HepG2 (cell line): ENCODE measurements at regions not wholly inside any gene's neighbourhood (a gene's known extent, or its start where the extent isn't known, plus 50 kb on each side); places are given as distances from the start of the nearest gene placed in this dataset.

Source experiments
- ATAC-seq: fragments of 200-7000 bp; cut with Tn5 transposase; 3 replicates; pipeline ENCODE4 v1.9.1; 2020; ENCODE audit warnings: mild to moderate bottlenecking, moderate library complexity
- BruUV-seq: library from RNA; stranded (reverse); fragments of 400-500 nt; replicated peaks from 2 replicates; lab custom pipeline; 2021; lab: Mats Ljungman, UMichigan
- CTCF ChIA-PET: fragments of 300-600 bp; formaldehyde crosslinking; extraction: SDS; loops from one replicate; lab custom pipeline; 2021; ENCODE audit warnings: low total read pairs, inconsistent platforms, low intra/inter-chr PET ratio; lab: Yijun Ruan, JAX
- POLR2A ChIA-PET: fragments of 350-600 bp; sonication (Branson Sonifier 250); formaldehyde crosslinking; loops from one replicate; lab custom pipeline; 2020; ENCODE audit warnings: antibody characterized with exemption, inconsistent platforms; lab: Yijun Ruan, JAX
- DNase-seq: peaks from one replicate; pipeline ENCODE4 v3.0.0-alpha.2; 2015; ENCODE audit warnings: low spot score
- FAIRE-seq: peaks from 3 replicates; lab custom pipeline; 2011; peaks lifted over from hg19 to GRCh38; lab: Jason Lieb, UNC
- H2AFZ ChIP-seq: one replicate; pipeline ENCODE4 v1.6.1; 2011; ENCODE audit warnings: low read length, inconsistent platforms
- H3K27ac ChIP-seq: fragments of 300-600 bp; 3 replicates; pipeline ENCODE4 v1.8.0; 2011; ENCODE audit warnings: mixed run types, mild to moderate bottlenecking, mixed read lengths, low read length, inconsistent platforms; ENCODE audit not compliant: insufficient read depth; ENCODE audit errors: extremely low read length
- H3K27me3 ChIP-seq, 2 experiments: fragments of 200-600 bp in 1 of 2; 2 replicates in 1 of 2; 3 replicates in 1 of 2; pipeline versions ENCODE4 v1.6.0 to v1.8.0; 2011; ENCODE audit warnings: low read length in 2 of 2, mild to moderate bottlenecking in 2 of 2, moderate library complexity in 2 of 2, inconsistent platforms in 1 of 2; ENCODE audit not compliant: insufficient read depth in 2 of 2, control insufficient read depth in 1 of 2
- H3K36me3 ChIP-seq, 2 experiments: fragments of 200-600 bp in 1 of 2; replicated peaks in 1 of 2; 2 replicates in 1 of 2; 3 replicates in 1 of 2; pipeline versions ENCODE4 v1.5.1 to v1.8.0; 2011; ENCODE audit warnings: low read length in 2 of 2, inconsistent platforms in 1 of 2; ENCODE audit not compliant: insufficient read depth in 2 of 2, control insufficient read depth in 1 of 2
- H3K4me1 ChIP-seq: 2 replicates; pipeline ENCODE4 v1.5.1; 2012; ENCODE audit warnings: low read length, inconsistent platforms; ENCODE audit not compliant: insufficient read depth
- H3K4me2 ChIP-seq: 2 replicates; pipeline ENCODE4 v1.6.0; 2011; ENCODE audit warnings: low read depth, low read length, inconsistent platforms
- H3K4me3 ChIP-seq, 3 experiments: fragments of 200-600 bp in 1 of 3; sonication (generic), shearing (Covaris generic) in 1 of 3; replicated peaks in 1 of 3; 2 replicates each; pipeline ENCODE4 v1.5.1; 2011 to 2016; ENCODE audit warnings: low read length in 3 of 3, inconsistent platforms in 2 of 3, low read depth in 2 of 3, mild to moderate bottlenecking in 2 of 3, control low read depth in 1 of 3, mixed read lengths in 1 of 3; ENCODE audit not compliant: insufficient read depth in 1 of 3
- H3K79me2 ChIP-seq: one replicate; pipeline ENCODE4 v1.6.1; 2011; ENCODE audit warnings: low read length, inconsistent platforms; ENCODE audit not compliant: insufficient read depth
- H3K9ac ChIP-seq: 2 replicates; pipeline ENCODE4 v1.6.0; 2011; ENCODE audit warnings: mild to moderate bottlenecking, low read depth, low read length, inconsistent platforms; ENCODE audit not compliant: insufficient read depth
- H3K9me3 ChIP-seq: 2 replicates; pipeline ENCODE4 v1.5.1; 2012; ENCODE audit warnings: mild to moderate bottlenecking, low read length
- H4K20me1 ChIP-seq: 2 replicates; pipeline ENCODE4 v1.6.0; 2011; ENCODE audit warnings: inconsistent platforms, mild to moderate bottlenecking, low read length, moderate library complexity; ENCODE audit not compliant: insufficient read depth
- DMTF1 ChIP-seq: sonication (generic); formaldehyde crosslinking; IDR thresholded peaks from 2 replicates; pipeline ENCODE4 v1.4.0; 2020; ENCODE audit warnings: mild to moderate bottlenecking, missing genetic modification reagents
- DZIP1 ChIP-seq: sonication (generic); formaldehyde crosslinking; IDR thresholded peaks from 2 replicates; pipeline ENCODE4 v1.5.0; 2020; ENCODE audit warnings: mild to moderate bottlenecking, missing genetic modification reagents
- ELF1 ChIP-seq: sonication (generic); formaldehyde crosslinking; IDR thresholded peaks from 2 replicates; pipeline ENCODE4 v1.4.0; 2020; ENCODE audit warnings: missing genetic modification reagents
- HMGXB3 ChIP-seq: sonication (generic); formaldehyde crosslinking; IDR thresholded peaks from 2 replicates; pipeline ENCODE4 v1.4.0; 2020; ENCODE audit warnings: missing genetic modification reagents, borderline replicate concordance
- IRF1 ChIP-seq: sonication (generic); formaldehyde crosslinking; IDR thresholded peaks from 2 replicates; pipeline ENCODE4 v1.4.0; 2020; ENCODE audit warnings: low read depth, mild to moderate bottlenecking, missing genetic modification reagents
- MNT ChIP-seq: fragments of 450-650 bp; IDR thresholded peaks from 2 replicates; pipeline ENCODE4 v1.6.1; 2016
- SRSF9 ChIP-seq: fragments of 200-400 bp; formaldehyde crosslinking; IDR thresholded peaks from 2 replicates; pipeline ENCODE4 v1.6.1; 2018; ENCODE audit warnings: borderline replicate concordance, mild to moderate bottlenecking, low read depth, low read length; ENCODE audit not compliant: insufficient read depth, poor library complexity, severe bottlenecking
- YY1 ChIP-seq: IDR thresholded peaks from 2 replicates; pipeline ENCODE4 v1.6.1; 2011; ENCODE audit warnings: low read length, low read depth, moderate library complexity, mild to moderate bottlenecking; ENCODE audit not compliant: insufficient read depth, insufficient replicate concordance
- ZNF34 ChIP-seq: sonication (generic); formaldehyde crosslinking; IDR thresholded peaks from 2 replicates; pipeline ENCODE4 v1.4.0; 2020; ENCODE audit warnings: mild to moderate bottlenecking, missing genetic modification reagents, borderline replicate concordance
- ZNF546 ChIP-seq: sonication (generic); formaldehyde crosslinking; conservative IDR thresholded peaks from 2 replicates; pipeline ENCODE4 v1.8.1; 2023; ENCODE audit warnings: mild to moderate bottlenecking, missing genetic modification reagents
- WGBS: methylation state at CpG from one replicate; pipeline ENCODE4 v1.1.6; 2017; ENCODE audit warnings: low lambda C conversion rate; 5-methylcytosine and 5-hydroxymethylcytosine counted together
- in situ Hi-C: cut with HindIII; loops from 2 replicates; pipeline ENCODE4 v1.10.0; 2017; ENCODE audit warnings: low pct_unique_long_range_greater_than_20kb; ENCODE audit not compliant: extremely low pct_ligation_motif_present
- intact Hi-C: fragments of 100-400 bp; cut with micrococcal nuclease; formaldehyde crosslinking; loops from one replicate; pipeline ENCODE4 v1.10.0; 2022; ENCODE audit not compliant: unreplicated experiment

- TF ChIP-seq HMGXB3 (CRISPR knock-in tag) (no peak), ELF1 (CRISPR knock-in tag) (no peak), SRSF9 (no peak)
These were observed 68.8 kb upstream of the ABLIM1 start (continued) for GRCh38 chr10:114726820-114727271.

- DNase-seq (no peak), FAIRE-seq (no peak), ATAC-seq (no peak)
- Histone ChIP-seq H3K4me2 (no peak overlapping the region), H3K4me1 (peaks cover 10% of the 10 kb centered on the region), H3K4me3 (no peak overlapping the region), H3K36me3 (no peaks in the 10 kb centered on the region), H2AFZ (no peak overlapping the region), H4K20me1 (no peaks in the 10 kb centered on the region), H3K27ac (no peak overlapping the region), H3K9ac (no peak overlapping the region), H3K9me3 (no peaks in the 10 kb centered on the region), H3K27me3 (no peaks in the 10 kb centered on the region), H3K79me2 (no peaks in the 10 kb centered on the region)
- POLR2A ChIA-PET = no interaction called here
- no TSS peak for BruUV-seq
- WGBS = 14% methylated on average over 4 of the region's 4 CpGs
- in situ Hi-C loops = no loop called here
- CTCF ChIA-PET = no interaction called here
- intact Hi-C loops = no loop called here
- TF ChIP-seq ZNF34 (CRISPR knock-in tag) (no peak), YY1 (no peak), IRF1 (no peak), MNT (no peak), DZIP1 (CRISPR knock-in tag) (no peak), DMTF1 (CRISPR knock-in tag) (no peak), ZNF546 (CRISPR knock-in tag) (no peak)
These were observed 70.2 kb upstream of the ABLIM1 start for GRCh38 chr10:114728325-114728724.
